NCI-H524 treated with DMSO at 0.1 percent for 48 hours (cell line): ENCODE measurements at regions not wholly inside any gene's neighbourhood (a gene's known extent, or its start where the extent isn't known, plus 50 kb on each side); places are given as distances from the start of the nearest gene placed in this dataset.

ENCODE experiments used
- DNase-seq: peaks from one replicate; lab custom pipeline; 2025; lab: John Stamatoyannopoulos, UW

- no peak for DNase-seq
Observed at GRCh38 chr18:25962919-25963318, 127.5 kb downstream of the SS18 start.

GRCh38 chr18:25962176-25962575 is 128.2 kb downstream of the SS18 start:
- no peak for DNase-seq

- DNase-seq = no peak
Observed at GRCh38 chr18:25957017-25957416, 133.4 kb downstream of the SS18 start.

- DNase-seq = no peak
Observed at GRCh38 chr18:25953111-25953510, 137.3 kb downstream of the SS18 start.

- no peak for DNase-seq
Observed at GRCh38 chr18:25950321-25950720, 140.1 kb downstream of the SS18 start.

GRCh38 chr18:25946540-25946939 is 143.9 kb downstream of the SS18 start:
- no peak for DNase-seq

- peak; percentile 46 for DNase-seq
Observed at GRCh38 chr18:25935356-25935755, 155.1 kb downstream of the SS18 start.

- DNase-seq = no peak
Observed at GRCh38 chr18:25931126-25931525, 159.3 kb downstream of the SS18 start.

GRCh38 chr18:25929787-25930186 is 160.6 kb downstream of the SS18 start:
- no peak for DNase-seq

- no peak for DNase-seq
Observed at GRCh38 chr18:25927830-25928229, 162.6 kb downstream of the SS18 start.

- DNase-seq = no peak
Observed at GRCh38 chr18:25923193-25923592, 167.2 kb downstream of the SS18 start.

GRCh38 chr18:25921677-25922421 is 168.6 kb downstream of the SS18 start:
- no peak for DNase-seq

- no peak for DNase-seq
Observed at GRCh38 chr18:25915907-25916306, 174.5 kb downstream of the SS18 start.

- no peak for DNase-seq
Observed at GRCh38 chr18:25898965-25899364, 191.4 kb downstream of the SS18 start.

- DNase-seq = peak; percentile 62
Observed at GRCh38 chr18:25896956-25897355, 193.5 kb downstream of the SS18 start.

- DNase-seq = peak; percentile 19
Observed at GRCh38 chr18:25896178-25896780, 194.1 kb downstream of the SS18 start.

- no peak for DNase-seq
Observed at GRCh38 chr18:25895518-25895917, 194.9 kb downstream of the SS18 start.

GRCh38 chr18:25886283-25886682 is 204.1 kb downstream of the SS18 start:
- no peak for DNase-seq

GRCh38 chr18:25883091-25883490 is 207.3 kb downstream of the SS18 start:
- DNase-seq = peak; percentile 54

GRCh38 chr18:25881149-25881548 is 209.3 kb downstream of the SS18 start:
- DNase-seq = no peak

- no peak for DNase-seq
Observed at GRCh38 chr18:25880441-25880840, 210.0 kb downstream of the SS18 start.

- no peak for DNase-seq
Observed at GRCh38 chr18:25876330-25876948, 214.0 kb downstream of the SS18 start.

- no peak for DNase-seq
Observed at GRCh38 chr18:25875551-25876240, 214.7 kb downstream of the SS18 start.
